ENCODE measurements at regions not wholly inside any gene's neighbourhood (a gene's known extent, or its start where the extent isn't known, plus 50 kb on each side); places are given as distances from the start of the nearest gene placed in this dataset.

DNA sequence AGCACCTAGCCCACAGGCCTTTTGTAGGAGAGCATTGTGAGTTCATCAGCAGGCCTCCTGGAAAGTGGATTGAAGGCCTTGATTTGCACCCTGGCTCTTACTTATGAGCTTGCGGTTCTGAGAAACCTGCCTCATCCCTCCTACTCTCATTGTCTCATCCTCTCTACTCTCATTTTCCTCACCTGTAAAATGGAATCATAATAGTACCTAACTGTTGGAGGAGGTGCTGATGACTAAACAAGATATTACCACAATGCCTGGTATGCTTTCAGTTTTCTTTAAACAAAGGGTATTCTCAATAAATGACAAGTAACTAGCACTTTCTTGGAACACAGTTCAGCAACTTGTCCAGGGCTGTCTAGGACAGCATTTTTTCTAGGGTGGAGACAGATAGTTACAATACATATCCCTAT lies 243.1 kb upstream of the MAF start:
- H3K27ac ChIP-seq (ENCODE audit: low read length), result no peak overlapping the region
- H3K9me3 ChIP-seq (ENCODE audit: control insufficient read depth, insufficient read depth, low read depth, low read length), result no peaks in the 10 kb centered on the region
- H3K4me3 ChIP-seq (ENCODE audit: low read depth in 2 of 2, low read length in 2 of 2), result no peak overlapping the region
- ChIA-PET CTCF (no interaction called here), POLR2A (no interaction called here)
- no peaks in the 10 kb centered on the region for H3K4me1 ChIP-seq (ENCODE audit: control insufficient read depth, insufficient read depth, low read length)
- intact Hi-C loops (cut with micrococcal nuclease; ENCODE audit: unreplicated experiment) (no loop called here), in situ Hi-C loops (cut with HindIII; ENCODE audit: low pct_unique_long_range_greater_than_20kb, low sequenced_read_pairs) (no loop called here)
- H3K36me3 ChIP-seq (ENCODE audit: control insufficient read depth, insufficient read depth, low read length), result no peaks in the 10 kb centered on the region
- DNase-seq (ENCODE audit: low read depth, low spot score) (no peak), ATAC-seq (no peak)
- no TSS peak for BruUV-seq (replicated peaks)
- H3K27me3 ChIP-seq (ENCODE audit: control insufficient read depth, insufficient read depth, low read length), result no peaks in the 10 kb centered on the region
- no peak for TF ChIP-seq SIN3A (IDR thresholded peaks at IDR 0.05; ENCODE audit: borderline replicate concordance, insufficient read depth, low read depth, low read length)
- TF ChIP-seq, protein P1, sequence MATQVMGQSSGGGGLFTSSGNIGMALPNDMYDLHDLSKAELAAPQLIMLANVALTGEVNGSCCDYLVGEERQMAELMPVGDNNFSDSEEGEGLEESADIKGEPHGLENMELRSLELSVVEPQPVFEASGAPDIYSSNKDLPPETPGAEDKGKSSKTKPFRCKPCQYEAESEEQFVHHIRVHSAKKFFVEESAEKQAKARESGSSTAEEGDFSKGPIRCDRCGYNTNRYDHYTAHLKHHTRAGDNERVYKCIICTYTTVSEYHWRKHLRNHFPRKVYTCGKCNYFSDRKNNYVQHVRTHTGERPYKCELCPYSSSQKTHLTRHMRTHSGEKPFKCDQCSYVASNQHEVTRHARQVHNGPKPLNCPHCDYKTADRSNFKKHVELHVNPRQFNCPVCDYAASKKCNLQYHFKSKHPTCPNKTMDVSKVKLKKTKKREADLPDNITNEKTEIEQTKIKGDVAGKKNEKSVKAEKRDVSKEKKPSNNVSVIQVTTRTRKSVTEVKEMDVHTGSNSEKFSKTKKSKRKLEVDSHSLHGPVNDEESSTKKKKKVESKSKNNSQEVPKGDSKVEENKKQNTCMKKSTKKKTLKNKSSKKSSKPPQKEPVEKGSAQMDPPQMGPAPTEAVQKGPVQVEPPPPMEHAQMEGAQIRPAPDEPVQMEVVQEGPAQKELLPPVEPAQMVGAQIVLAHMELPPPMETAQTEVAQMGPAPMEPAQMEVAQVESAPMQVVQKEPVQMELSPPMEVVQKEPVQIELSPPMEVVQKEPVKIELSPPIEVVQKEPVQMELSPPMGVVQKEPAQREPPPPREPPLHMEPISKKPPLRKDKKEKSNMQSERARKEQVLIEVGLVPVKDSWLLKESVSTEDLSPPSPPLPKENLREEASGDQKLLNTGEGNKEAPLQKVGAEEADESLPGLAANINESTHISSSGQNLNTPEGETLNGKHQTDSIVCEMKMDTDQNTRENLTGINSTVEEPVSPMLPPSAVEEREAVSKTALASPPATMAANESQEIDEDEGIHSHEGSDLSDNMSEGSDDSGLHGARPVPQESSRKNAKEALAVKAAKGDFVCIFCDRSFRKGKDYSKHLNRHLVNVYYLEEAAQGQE (IDR thresholded peaks at IDR 0.05; ENCODE audit: insufficient read depth in 1 of 2, low read depth in 2 of 2, low read length in 1 of 2), result no peak
- TF ChIP-seq TCF7L2 (IDR thresholded peaks at IDR 0.05; ENCODE audit: low read depth, low read length), result no peak
- TF ChIP-seq, protein P2, sequence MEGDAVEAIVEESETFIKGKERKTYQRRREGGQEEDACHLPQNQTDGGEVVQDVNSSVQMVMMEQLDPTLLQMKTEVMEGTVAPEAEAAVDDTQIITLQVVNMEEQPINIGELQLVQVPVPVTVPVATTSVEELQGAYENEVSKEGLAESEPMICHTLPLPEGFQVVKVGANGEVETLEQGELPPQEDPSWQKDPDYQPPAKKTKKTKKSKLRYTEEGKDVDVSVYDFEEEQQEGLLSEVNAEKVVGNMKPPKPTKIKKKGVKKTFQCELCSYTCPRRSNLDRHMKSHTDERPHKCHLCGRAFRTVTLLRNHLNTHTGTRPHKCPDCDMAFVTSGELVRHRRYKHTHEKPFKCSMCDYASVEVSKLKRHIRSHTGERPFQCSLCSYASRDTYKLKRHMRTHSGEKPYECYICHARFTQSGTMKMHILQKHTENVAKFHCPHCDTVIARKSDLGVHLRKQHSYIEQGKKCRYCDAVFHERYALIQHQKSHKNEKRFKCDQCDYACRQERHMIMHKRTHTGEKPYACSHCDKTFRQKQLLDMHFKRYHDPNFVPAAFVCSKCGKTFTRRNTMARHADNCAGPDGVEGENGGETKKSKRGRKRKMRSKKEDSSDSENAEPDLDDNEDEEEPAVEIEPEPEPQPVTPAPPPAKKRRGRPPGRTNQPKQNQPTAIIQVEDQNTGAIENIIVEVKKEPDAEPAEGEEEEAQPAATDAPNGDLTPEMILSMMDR (IDR thresholded peaks at IDR 0.05), result no peak
- TF ChIP-seq POLR2AphosphoS5 (IDR thresholded peaks at IDR 0.05; ENCODE audit: low read depth, low read length), result no peak

DNA sequence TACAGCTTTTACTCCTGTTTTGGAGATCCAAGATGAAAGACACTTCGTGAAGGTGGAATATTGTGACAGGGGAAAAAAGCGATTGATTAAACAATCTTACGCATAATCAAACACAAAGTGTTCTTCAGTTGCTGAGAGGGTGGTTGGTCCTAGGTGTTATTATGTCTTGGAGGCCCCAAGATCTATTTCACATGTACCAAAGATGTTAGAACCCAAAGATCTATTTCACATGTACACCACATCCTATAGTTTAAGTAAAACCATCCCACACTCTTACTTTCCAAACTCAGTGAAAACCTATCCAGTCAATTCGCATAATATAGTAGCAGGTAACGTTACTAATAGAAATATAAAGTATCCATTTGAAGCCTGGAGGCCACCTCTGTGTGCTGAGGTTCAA lies 242.6 kb upstream of the MAF start:
- ATAC-seq (no peak), DNase-seq (ENCODE audit: low read depth, low spot score) (no peak)
- POLR2A ChIA-PET, result no interaction called here
- H3K27me3 ChIP-seq (ENCODE audit: control insufficient read depth, insufficient read depth, low read length), result no peaks in the 10 kb centered on the region
- no peaks in the 10 kb centered on the region for H3K9me3 ChIP-seq (ENCODE audit: control insufficient read depth, insufficient read depth, low read depth, low read length)
- no peak overlapping the region for H3K4me3 ChIP-seq (ENCODE audit: low read depth in 2 of 2, low read length in 2 of 2)
- intact Hi-C loops (cut with micrococcal nuclease; ENCODE audit: unreplicated experiment), result no loop called here
- no peaks in the 10 kb centered on the region for H3K4me1 ChIP-seq (ENCODE audit: control insufficient read depth, insufficient read depth, low read length)
- in situ Hi-C loops (cut with HindIII; ENCODE audit: low pct_unique_long_range_greater_than_20kb, low sequenced_read_pairs), result no loop called here
- TF ChIP-seq, protein P2 (IDR thresholded peaks at IDR 0.05), result no peak
- TF ChIP-seq, protein P1 (IDR thresholded peaks at IDR 0.05; ENCODE audit: insufficient read depth in 1 of 2, low read depth in 2 of 2, low read length in 1 of 2), result no peak
- no peak for TF ChIP-seq TCF7L2 (IDR thresholded peaks at IDR 0.05; ENCODE audit: low read depth, low read length)
- no peak for TF ChIP-seq SIN3A (IDR thresholded peaks at IDR 0.05; ENCODE audit: borderline replicate concordance, insufficient read depth, low read depth, low read length)
- TF ChIP-seq POLR2AphosphoS5 (IDR thresholded peaks at IDR 0.05; ENCODE audit: low read depth, low read length), result no peak
- no TSS peak for BruUV-seq (replicated peaks)
- no peak overlapping the region for H3K27ac ChIP-seq (ENCODE audit: low read length)
- CTCF ChIA-PET, result no interaction called here
- H3K36me3 ChIP-seq (ENCODE audit: control insufficient read depth, insufficient read depth, low read length), result no peaks in the 10 kb centered on the region
